Fibroblast of lung (primary cell): ENCODE measurements at regions not wholly inside any gene's neighbourhood (a gene's known extent, or its start where the extent isn't known, plus 50 kb on each side); places are given as distances from the start of the nearest gene placed in this dataset.
A peak's percentile ranks its signal among the peaks of the same experiment; 100 is the strongest.

Experiments used
- DNase-seq, 2 donors: peaks; one replicate each; pipeline versions ENCODE4 v3.0.0 to v3.0.0-alpha.2; 2010; ENCODE audit warnings: low read depth in 2 of 2
- H2AFZ ChIP-seq: 2 replicates; pipeline ENCODE4 v1.5.1; 2012; ENCODE audit warnings: low read length, control low read depth, inconsistent platforms
- H3K27ac ChIP-seq: 2 replicates; pipeline ENCODE4 v1.5.1; 2011; ENCODE audit warnings: low read length, control low read depth; ENCODE audit not compliant: insufficient read depth
- H3K27me3 ChIP-seq: 2 replicates; pipeline ENCODE4 v1.5.1; 2011; ENCODE audit warnings: mild to moderate bottlenecking, low read length; ENCODE audit not compliant: control insufficient read depth, insufficient read depth
- H3K36me3 ChIP-seq: 2 replicates; pipeline ENCODE4 v1.5.1; 2011; ENCODE audit warnings: low read length; ENCODE audit not compliant: control insufficient read depth, insufficient read depth
- H3K4me1 ChIP-seq: 2 replicates; pipeline ENCODE4 v1.5.1; 2011; ENCODE audit warnings: low read length; ENCODE audit not compliant: control insufficient read depth, insufficient read depth; ENCODE audit errors: extremely low read depth
- H3K4me2 ChIP-seq: 2 replicates; pipeline ENCODE4 v1.5.1; 2011; ENCODE audit warnings: low read length, control low read depth; ENCODE audit not compliant: insufficient read depth; ENCODE audit errors: extremely low read depth
- H3K4me3 ChIP-seq, 4 experiments: fragments of 200-600 bp in 1 of 4; sonication (generic) in 1 of 4; replicated peaks in 1 of 4; 2 replicates each; pipeline ENCODE4 v1.5.1; 2011 to 2016; ENCODE audit warnings: low read length in 4 of 4, low read depth in 3 of 4, mild to moderate bottlenecking in 3 of 4, control low read depth in 2 of 4, inconsistent platforms in 1 of 4, mixed read lengths in 1 of 4; ENCODE audit not compliant: insufficient read depth in 1 of 4; ENCODE audit errors: control extremely low read depth in 1 of 4
- H3K79me2 ChIP-seq: 2 replicates; pipeline ENCODE4 v1.5.1; 2012; ENCODE audit warnings: mild to moderate bottlenecking, low read length, inconsistent platforms; ENCODE audit not compliant: control insufficient read depth, insufficient read depth
- H3K9ac ChIP-seq: 2 replicates; pipeline ENCODE4 v1.5.1; 2011; ENCODE audit warnings: mild to moderate bottlenecking, low read length, control low read depth; ENCODE audit not compliant: insufficient read depth
- H3K9me3 ChIP-seq: 2 replicates; pipeline ENCODE4 v1.5.1; 2012; ENCODE audit warnings: low read depth, low read length; ENCODE audit not compliant: control insufficient read depth, insufficient read depth
- H4K20me1 ChIP-seq: 2 replicates; pipeline ENCODE4 v1.5.1; 2011; ENCODE audit warnings: low read length; ENCODE audit not compliant: control insufficient read depth, insufficient read depth; ENCODE audit errors: extremely low read depth
- CTCF ChIP-seq, 2 donors: IDR thresholded peaks in 1 of 2; conservative IDR thresholded peaks in 1 of 2; 1 replicate in 1 of 2; 2 replicates in 1 of 2; pipeline ENCODE4 v1.5.1; 2011 to 2012; ENCODE audit warnings: low read length in 2 of 2, control low read depth in 1 of 2, inconsistent platforms in 1 of 2, low read depth in 1 of 2, mild to moderate bottlenecking in 1 of 2
- EZH2 ChIP-seq: IDR thresholded peaks from 2 replicates; pipeline ENCODE4 v1.5.1; 2012; ENCODE audit warnings: low read length, control low read depth, mild to moderate bottlenecking; ENCODE audit errors: missing control alignments

DNA sequence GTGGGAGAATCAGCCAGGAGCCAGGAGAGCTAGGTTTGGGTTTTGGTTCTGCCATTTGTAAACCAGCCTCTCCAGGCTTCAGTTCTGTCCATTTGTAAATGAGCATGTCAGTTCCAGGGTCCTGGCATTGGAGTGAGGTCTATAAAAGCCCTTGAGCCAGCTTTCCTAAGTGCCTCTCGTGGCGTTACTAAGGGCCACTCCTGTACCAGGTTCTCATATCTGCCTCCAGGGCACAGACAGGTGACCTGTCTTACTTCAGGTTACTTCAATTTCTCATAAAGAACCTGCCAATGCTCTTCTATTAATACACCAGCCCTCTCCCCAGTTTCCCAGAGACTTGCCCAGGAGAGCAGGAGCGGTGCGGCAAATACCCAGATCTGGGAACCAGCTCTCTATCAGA is 101.9 kb downstream of the VEGFA start:
- H3K9me3 ChIP-seq, result no peaks in the 10 kb centered on the region
- no peak overlapping the region for H3K27ac ChIP-seq
- no peak overlapping the region for H3K9ac ChIP-seq
- no peaks in the 10 kb centered on the region for H3K4me1 ChIP-seq
- H4K20me1 ChIP-seq, result peaks cover 2% of the 10 kb centered on the region
- no peak overlapping the region for H3K4me3 ChIP-seq
- H2AFZ ChIP-seq, result no peak overlapping the region
- H3K36me3 ChIP-seq, result no peaks in the 10 kb centered on the region
- DNase-seq, result no peak
- no peaks in the 10 kb centered on the region for H3K79me2 ChIP-seq
- TF ChIP-seq CTCF (conservative IDR thresholded peaks at IDR 0.05 in 1 of 2, IDR thresholded peaks at IDR 0.05 in 1 of 2; ENCODE audit: low read depth in 1 of 2, low read length in 2 of 2) (no peak), EZH2 (no peak)
- no peak overlapping the region for H3K4me2 ChIP-seq
- H3K27me3 ChIP-seq, result peaks cover 27% of the 10 kb centered on the region

GRCh38 chr6:43871284-43871683 is 101.3 kb downstream of the VEGFA start:
- no peaks in the 10 kb centered on the region for H3K9me3 ChIP-seq
- no peak overlapping the region for H3K4me3 ChIP-seq
- no peak overlapping the region for H3K4me2 ChIP-seq
- no peaks in the 10 kb centered on the region for H3K79me2 ChIP-seq
- no peak overlapping the region for H2AFZ ChIP-seq
- H3K9ac ChIP-seq, result no peak overlapping the region
- no peaks in the 10 kb centered on the region for H3K4me1 ChIP-seq
- DNase-seq, result no peak
- H3K27me3 ChIP-seq, result peaks cover 27% of the 10 kb centered on the region
- TF ChIP-seq CTCF (conservative IDR thresholded peaks at IDR 0.05 in 1 of 2, IDR thresholded peaks at IDR 0.05 in 1 of 2; ENCODE audit: low read depth in 1 of 2, low read length in 2 of 2) (no peak), EZH2 (no peak)
- peaks cover 2% of the 10 kb centered on the region for H4K20me1 ChIP-seq
- H3K27ac ChIP-seq, result no peak overlapping the region
- H3K36me3 ChIP-seq, result no peaks in the 10 kb centered on the region

DNA sequence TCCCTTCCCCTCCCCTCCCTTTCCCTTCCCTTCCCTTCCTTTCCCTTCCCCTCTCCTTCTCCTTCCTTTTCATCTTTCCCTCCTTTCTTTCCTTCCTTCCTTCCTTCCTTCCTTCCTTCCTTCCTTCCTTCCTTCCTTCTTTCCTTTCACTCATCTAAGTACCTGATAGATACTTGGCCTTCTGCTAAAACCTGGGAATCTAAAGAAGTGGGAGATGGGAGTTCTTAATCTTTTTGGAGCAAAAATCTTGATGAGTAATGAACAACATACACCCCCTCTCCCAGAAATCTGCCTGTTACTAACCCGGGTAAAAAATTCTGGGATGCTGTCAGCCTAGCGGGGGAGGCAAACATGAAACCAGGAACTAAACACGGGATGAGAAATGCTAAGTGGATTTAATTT is 100.7 kb downstream of the VEGFA start:
- DNase-seq, result peak in 1 of 2 donors; percentile 42
- no peak overlapping the region for H2AFZ ChIP-seq
- TF ChIP-seq EZH2 (no peak), CTCF (conservative IDR thresholded peaks at IDR 0.05 in 1 of 2, IDR thresholded peaks at IDR 0.05 in 1 of 2; ENCODE audit: low read depth in 1 of 2, low read length in 2 of 2) (no peak)
- no peak overlapping the region for H3K9ac ChIP-seq
- H3K36me3 ChIP-seq, result no peaks in the 10 kb centered on the region
- H3K27ac ChIP-seq, result no peak overlapping the region
- no peak overlapping the region for H3K4me3 ChIP-seq
- H3K4me1 ChIP-seq, result no peaks in the 10 kb centered on the region
- H3K27me3 ChIP-seq, result peaks cover 27% of the 10 kb centered on the region
- H3K4me2 ChIP-seq, result no peak overlapping the region
- H3K9me3 ChIP-seq, result no peaks in the 10 kb centered on the region
- H3K79me2 ChIP-seq, result no peaks in the 10 kb centered on the region
- peaks cover 2% of the 10 kb centered on the region for H4K20me1 ChIP-seq
